Panc1 (cell line): ENCODE measurements at regions not wholly inside any gene's neighbourhood (a gene's known extent, or its start where the extent isn't known, plus 50 kb on each side); places are given as distances from the start of the nearest gene placed in this dataset.

Source experiments
- POLR2AphosphoS5 ChIP-seq: IDR thresholded peaks from 2 replicates; pipeline ENCODE4 v1.6.1; 2012; ENCODE audit warnings: mild to moderate bottlenecking, low read depth, low read length, moderate library complexity
- SIN3A ChIP-seq: IDR thresholded peaks from 2 replicates; pipeline ENCODE4 v1.6.1; 2012; ENCODE audit warnings: low read depth, mild to moderate bottlenecking, low read length, moderate library complexity, borderline replicate concordance; ENCODE audit not compliant: insufficient read depth
- TF ChIP-seq, protein P1 (sequence below): fragments of 450-650 bp; IDR thresholded peaks from 2 replicates; pipeline ENCODE4 v1.5.1; 2017; ENCODE audit warnings: mild to moderate bottlenecking
- TF ChIP-seq, protein P2 (sequence below), 2 experiments: IDR thresholded peaks; 2 replicates each; pipeline ENCODE4 v1.6.1; 2011 to 2012; ENCODE audit warnings: low read depth in 2 of 2, control low read depth in 1 of 2, low read length in 1 of 2, mild to moderate bottlenecking in 1 of 2, moderate library complexity in 1 of 2; ENCODE audit not compliant: insufficient read depth in 1 of 2

DNA sequence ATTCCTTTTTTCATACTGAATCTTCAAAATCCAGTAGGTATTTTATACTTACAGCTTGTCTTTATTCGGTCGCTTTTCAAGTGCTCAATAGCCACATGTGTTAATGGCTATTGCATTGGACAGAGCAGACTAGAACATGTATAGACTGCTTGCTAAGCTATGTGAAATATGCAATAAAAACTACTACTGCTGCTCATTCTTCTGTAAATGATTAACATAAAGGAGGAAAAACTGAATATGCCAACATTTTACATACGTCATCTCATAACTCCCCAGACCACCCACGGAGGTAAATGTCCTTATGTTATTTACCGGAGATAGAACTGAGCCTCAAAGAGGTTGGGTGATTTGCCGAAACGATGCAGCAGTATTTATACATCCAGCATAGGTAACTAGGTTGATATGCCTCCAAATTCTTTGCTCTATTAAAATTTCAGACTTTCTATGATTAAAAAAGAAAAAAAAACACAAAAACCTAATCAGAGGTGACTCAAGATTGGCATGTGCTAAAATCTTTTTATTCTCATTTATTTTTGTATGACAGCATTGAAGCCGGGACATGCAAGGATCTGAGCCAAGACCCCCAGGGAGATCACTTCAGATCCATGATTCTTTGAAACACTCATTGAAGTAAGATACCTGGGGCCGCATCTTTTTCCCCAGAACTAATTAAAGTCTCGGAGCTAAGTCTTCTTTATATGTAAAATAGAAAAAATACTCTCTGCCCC is 78.5 kb upstream of the OR5AK2 start:
- TF ChIP-seq, protein P1, sequence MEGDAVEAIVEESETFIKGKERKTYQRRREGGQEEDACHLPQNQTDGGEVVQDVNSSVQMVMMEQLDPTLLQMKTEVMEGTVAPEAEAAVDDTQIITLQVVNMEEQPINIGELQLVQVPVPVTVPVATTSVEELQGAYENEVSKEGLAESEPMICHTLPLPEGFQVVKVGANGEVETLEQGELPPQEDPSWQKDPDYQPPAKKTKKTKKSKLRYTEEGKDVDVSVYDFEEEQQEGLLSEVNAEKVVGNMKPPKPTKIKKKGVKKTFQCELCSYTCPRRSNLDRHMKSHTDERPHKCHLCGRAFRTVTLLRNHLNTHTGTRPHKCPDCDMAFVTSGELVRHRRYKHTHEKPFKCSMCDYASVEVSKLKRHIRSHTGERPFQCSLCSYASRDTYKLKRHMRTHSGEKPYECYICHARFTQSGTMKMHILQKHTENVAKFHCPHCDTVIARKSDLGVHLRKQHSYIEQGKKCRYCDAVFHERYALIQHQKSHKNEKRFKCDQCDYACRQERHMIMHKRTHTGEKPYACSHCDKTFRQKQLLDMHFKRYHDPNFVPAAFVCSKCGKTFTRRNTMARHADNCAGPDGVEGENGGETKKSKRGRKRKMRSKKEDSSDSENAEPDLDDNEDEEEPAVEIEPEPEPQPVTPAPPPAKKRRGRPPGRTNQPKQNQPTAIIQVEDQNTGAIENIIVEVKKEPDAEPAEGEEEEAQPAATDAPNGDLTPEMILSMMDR = no peak
- TF ChIP-seq, protein P2, sequence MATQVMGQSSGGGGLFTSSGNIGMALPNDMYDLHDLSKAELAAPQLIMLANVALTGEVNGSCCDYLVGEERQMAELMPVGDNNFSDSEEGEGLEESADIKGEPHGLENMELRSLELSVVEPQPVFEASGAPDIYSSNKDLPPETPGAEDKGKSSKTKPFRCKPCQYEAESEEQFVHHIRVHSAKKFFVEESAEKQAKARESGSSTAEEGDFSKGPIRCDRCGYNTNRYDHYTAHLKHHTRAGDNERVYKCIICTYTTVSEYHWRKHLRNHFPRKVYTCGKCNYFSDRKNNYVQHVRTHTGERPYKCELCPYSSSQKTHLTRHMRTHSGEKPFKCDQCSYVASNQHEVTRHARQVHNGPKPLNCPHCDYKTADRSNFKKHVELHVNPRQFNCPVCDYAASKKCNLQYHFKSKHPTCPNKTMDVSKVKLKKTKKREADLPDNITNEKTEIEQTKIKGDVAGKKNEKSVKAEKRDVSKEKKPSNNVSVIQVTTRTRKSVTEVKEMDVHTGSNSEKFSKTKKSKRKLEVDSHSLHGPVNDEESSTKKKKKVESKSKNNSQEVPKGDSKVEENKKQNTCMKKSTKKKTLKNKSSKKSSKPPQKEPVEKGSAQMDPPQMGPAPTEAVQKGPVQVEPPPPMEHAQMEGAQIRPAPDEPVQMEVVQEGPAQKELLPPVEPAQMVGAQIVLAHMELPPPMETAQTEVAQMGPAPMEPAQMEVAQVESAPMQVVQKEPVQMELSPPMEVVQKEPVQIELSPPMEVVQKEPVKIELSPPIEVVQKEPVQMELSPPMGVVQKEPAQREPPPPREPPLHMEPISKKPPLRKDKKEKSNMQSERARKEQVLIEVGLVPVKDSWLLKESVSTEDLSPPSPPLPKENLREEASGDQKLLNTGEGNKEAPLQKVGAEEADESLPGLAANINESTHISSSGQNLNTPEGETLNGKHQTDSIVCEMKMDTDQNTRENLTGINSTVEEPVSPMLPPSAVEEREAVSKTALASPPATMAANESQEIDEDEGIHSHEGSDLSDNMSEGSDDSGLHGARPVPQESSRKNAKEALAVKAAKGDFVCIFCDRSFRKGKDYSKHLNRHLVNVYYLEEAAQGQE (IDR thresholded peaks at IDR 0.05; ENCODE audit: insufficient read depth in 1 of 2, low read depth in 2 of 2, low read length in 1 of 2) = no peak
- TF ChIP-seq POLR2AphosphoS5 (no peak), SIN3A (no peak)
